ENCODE measurements at regions not wholly inside any gene's neighbourhood (a gene's known extent, or its start where the extent isn't known, plus 50 kb on each side); places are given as distances from the start of the nearest gene placed in this dataset.

- no peaks in the 10 kb centered on the region for H3K36me3 ChIP-seq
- ATAC-seq (no peak), DNase-seq (no peak)
- no peaks in the 10 kb centered on the region for H3K9me3 ChIP-seq
- no peak overlapping the region for H3K4me3 ChIP-seq
- intact Hi-C loops (cut with DNase I): no loop called here
- TF ChIP-seq CTCF (IDR thresholded peaks at IDR 0.05): no peak
- no peaks in the 10 kb centered on the region for H3K27me3 ChIP-seq (ENCODE audit: low read depth)
- peaks cover 8% of the 10 kb centered on the region for H3K4me1 ChIP-seq
- H3K27ac ChIP-seq: no peak overlapping the region
Measured at GRCh38 chr17:71338396-71338795, 782.4 kb upstream of the SOX9 start.

- no peak for DNase-seq
- Histone ChIP-seq H3K4me1 (peaks cover 8% of the 10 kb centered on the region), H3K9me3 (no peaks in the 10 kb centered on the region), H3K27me3 (ENCODE audit: low read depth) (no peaks in the 10 kb centered on the region), H3K27ac (no peak overlapping the region), H3K36me3 (no peaks in the 10 kb centered on the region), H3K4me3 (no peak overlapping the region)
- no peak for ATAC-seq
- TF ChIP-seq CTCF (IDR thresholded peaks at IDR 0.05): no peak
- intact Hi-C loops (cut with DNase I): no loop called here
Measured at GRCh38 chr17:71339206-71339605, 781.6 kb upstream of the SOX9 start.

- DNase-seq: no peak
- no peak for TF ChIP-seq CTCF (IDR thresholded peaks at IDR 0.05)
- Histone ChIP-seq H3K36me3 (no peaks in the 10 kb centered on the region), H3K4me1 (no peaks in the 10 kb centered on the region), H3K9me3 (no peaks in the 10 kb centered on the region), H3K27ac (no peak overlapping the region), H3K4me3 (no peak overlapping the region), H3K27me3 (ENCODE audit: low read depth) (no peaks in the 10 kb centered on the region)
- intact Hi-C loops (cut with DNase I): no loop called here
- ATAC-seq: no peak
Measured at GRCh38 chr17:71342737-71343136, 778.1 kb upstream of the SOX9 start.

- intact Hi-C loops (cut with DNase I): no loop called here
- ATAC-seq (no peak), DNase-seq (no peak)
- no peak overlapping the region for H3K4me3 ChIP-seq
- H3K27ac ChIP-seq: no peak overlapping the region
- H3K9me3 ChIP-seq: no peaks in the 10 kb centered on the region
- H3K36me3 ChIP-seq: no peaks in the 10 kb centered on the region
- no peak for TF ChIP-seq CTCF (IDR thresholded peaks at IDR 0.05)
- no peaks in the 10 kb centered on the region for H3K27me3 ChIP-seq (ENCODE audit: low read depth)
- no peaks in the 10 kb centered on the region for H3K4me1 ChIP-seq
Measured at GRCh38 chr17:71349908-71350600, 770.8 kb upstream of the SOX9 start.

GRCh38 chr17:71360301-71360700 is 760.5 kb upstream of the SOX9 start:
- H3K27me3 ChIP-seq (ENCODE audit: low read depth): no peaks in the 10 kb centered on the region
- no peak overlapping the region for H3K4me3 ChIP-seq
- no peaks in the 10 kb centered on the region for H3K36me3 ChIP-seq
- no peak for TF ChIP-seq CTCF (IDR thresholded peaks at IDR 0.05)
- H3K27ac ChIP-seq: no peak overlapping the region
- ATAC-seq: no peak
- no peak for DNase-seq
- H3K4me1 ChIP-seq: no peaks in the 10 kb centered on the region
- intact Hi-C loops (cut with DNase I): no loop called here
- peaks cover 3% of the 10 kb centered on the region for H3K9me3 ChIP-seq

Measured in lower lobe of right lung (tissue), 2 donors.